ENCODE measurements at regions not wholly inside any gene's neighbourhood (a gene's known extent, or its start where the extent isn't known, plus 50 kb on each side); places are given as distances from the start of the nearest gene placed in this dataset.
"Not testable (repeated sequence)": the region's sequence is repeated elsewhere in the genome, so short reads cannot be mapped to it uniquely, and the experiment has no call there.

GRCh38 chr9:124139001-124139400, 118.7 kb upstream of the NEK6 start:
- in situ Hi-C loops (cut with HindIII; ENCODE audit: low sequenced_read_pairs), result no loop called here
- no peak overlapping the region for H3K4me3 ChIP-seq (ENCODE audit: low read depth, low read length)
- TF ChIP-seq, protein P1, sequence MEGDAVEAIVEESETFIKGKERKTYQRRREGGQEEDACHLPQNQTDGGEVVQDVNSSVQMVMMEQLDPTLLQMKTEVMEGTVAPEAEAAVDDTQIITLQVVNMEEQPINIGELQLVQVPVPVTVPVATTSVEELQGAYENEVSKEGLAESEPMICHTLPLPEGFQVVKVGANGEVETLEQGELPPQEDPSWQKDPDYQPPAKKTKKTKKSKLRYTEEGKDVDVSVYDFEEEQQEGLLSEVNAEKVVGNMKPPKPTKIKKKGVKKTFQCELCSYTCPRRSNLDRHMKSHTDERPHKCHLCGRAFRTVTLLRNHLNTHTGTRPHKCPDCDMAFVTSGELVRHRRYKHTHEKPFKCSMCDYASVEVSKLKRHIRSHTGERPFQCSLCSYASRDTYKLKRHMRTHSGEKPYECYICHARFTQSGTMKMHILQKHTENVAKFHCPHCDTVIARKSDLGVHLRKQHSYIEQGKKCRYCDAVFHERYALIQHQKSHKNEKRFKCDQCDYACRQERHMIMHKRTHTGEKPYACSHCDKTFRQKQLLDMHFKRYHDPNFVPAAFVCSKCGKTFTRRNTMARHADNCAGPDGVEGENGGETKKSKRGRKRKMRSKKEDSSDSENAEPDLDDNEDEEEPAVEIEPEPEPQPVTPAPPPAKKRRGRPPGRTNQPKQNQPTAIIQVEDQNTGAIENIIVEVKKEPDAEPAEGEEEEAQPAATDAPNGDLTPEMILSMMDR (IDR thresholded peaks at IDR 0.05; ENCODE audit: low read depth, low read length, missing control alignments), result no peak
- no peak for DNase-seq (ENCODE audit: low read depth)

DNA sequence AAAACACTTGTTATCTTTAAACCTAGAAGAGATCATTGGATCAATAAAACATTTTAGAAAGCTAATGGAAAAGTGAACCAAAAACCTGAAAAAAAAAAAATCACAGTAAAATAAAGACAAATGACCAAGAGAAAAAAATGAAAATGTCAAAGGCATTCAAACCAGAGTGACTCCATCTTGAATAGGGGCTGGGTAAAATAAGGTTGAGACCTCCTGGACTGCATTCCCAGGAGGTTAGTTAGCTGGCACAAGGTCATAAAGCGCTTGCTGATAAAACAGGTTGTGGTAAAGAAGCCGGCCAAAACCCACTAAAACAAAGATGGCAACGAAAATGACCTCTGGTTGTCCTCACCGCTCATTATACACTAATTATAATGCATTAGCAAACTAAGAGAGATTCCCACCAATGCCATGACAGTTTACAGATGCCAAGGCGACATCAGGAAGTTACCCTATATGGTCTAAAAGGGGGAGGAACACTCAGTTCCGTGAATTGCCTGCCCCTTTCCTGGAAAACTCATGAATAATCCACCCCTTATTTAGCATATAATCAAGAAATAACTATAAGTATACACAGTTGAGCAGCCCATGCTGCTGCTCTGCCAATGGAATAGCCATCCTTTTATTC, 116.7 kb upstream of the NEK6 start:
- no peak overlapping the region for H3K4me3 ChIP-seq (ENCODE audit: low read depth, low read length)
- DNase-seq (ENCODE audit: low read depth), result no peak
- TF ChIP-seq, protein P1 (IDR thresholded peaks at IDR 0.05; ENCODE audit: low read depth, low read length, missing control alignments), result no peak
- in situ Hi-C loops (cut with HindIII; ENCODE audit: low sequenced_read_pairs), result no loop called here

- H3K4me3 ChIP-seq (ENCODE audit: low read depth, low read length); in situ Hi-C loops (cut with HindIII; ENCODE audit: low sequenced_read_pairs): not testable (repeated sequence)
- peak; percentile 26 for DNase-seq (ENCODE audit: low read depth)
Observed at GRCh38 chr9:124144561-124145123, 113.1 kb upstream of the NEK6 start.

DNA sequence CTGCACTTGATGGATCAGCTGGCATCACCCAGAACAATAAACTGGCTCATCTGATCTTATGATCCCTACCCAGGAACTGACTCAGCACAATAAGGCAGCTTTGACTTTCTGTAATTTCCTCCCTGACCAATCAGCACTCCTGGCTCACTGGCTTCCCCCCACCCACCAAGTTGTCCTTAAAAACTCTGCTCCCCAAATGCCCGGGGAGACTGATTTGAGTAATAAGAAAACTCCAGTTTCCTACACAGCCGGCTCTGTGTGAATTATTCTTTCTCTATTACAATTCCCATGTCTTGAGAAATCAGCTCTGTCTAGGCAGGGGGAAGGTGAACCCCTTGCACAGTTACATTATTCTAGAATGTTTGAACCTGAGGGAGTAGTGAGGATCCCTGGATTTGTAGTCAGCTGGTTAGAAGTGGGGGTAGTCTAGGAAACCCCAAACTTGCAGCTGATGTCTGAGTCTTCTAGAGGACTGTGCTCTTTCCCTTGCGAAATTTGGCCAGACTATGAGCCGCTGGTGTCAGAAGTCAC, 111.7 kb upstream of the NEK6 start:
- in situ Hi-C loops (cut with HindIII; ENCODE audit: low sequenced_read_pairs), result no loop called here
- TF ChIP-seq, protein P1 (IDR thresholded peaks at IDR 0.05; ENCODE audit: low read depth, low read length, missing control alignments), result no peak
- H3K4me3 ChIP-seq (ENCODE audit: low read depth, low read length), result no peak overlapping the region
- no peak for DNase-seq (ENCODE audit: low read depth)

DNA sequence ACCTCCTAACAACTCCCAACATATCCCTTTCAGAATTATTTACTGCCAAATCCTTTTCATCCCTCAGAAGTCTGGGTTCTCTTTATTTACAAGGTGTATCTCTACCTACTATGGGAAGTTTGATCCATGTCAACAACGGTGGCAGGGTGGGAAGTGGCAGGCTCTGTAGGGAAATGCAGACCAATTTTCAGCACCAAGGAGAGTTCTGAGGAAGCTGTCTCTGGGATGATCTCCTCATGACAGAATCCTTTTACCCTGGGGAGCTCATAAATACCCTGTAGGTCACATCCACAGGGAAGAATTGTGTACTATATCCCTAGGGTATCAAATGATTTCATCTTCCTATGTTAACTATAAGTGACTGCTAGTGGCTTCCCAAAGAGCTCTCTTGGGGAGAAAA, 107.8 kb upstream of the NEK6 start:
- no peak overlapping the region for H3K4me3 ChIP-seq (ENCODE audit: low read depth, low read length)
- TF ChIP-seq, protein P1 (IDR thresholded peaks at IDR 0.05; ENCODE audit: low read depth, low read length, missing control alignments), result no peak
- in situ Hi-C loops (cut with HindIII; ENCODE audit: low sequenced_read_pairs), result no loop called here
- no peak for DNase-seq (ENCODE audit: low read depth)

DNA sequence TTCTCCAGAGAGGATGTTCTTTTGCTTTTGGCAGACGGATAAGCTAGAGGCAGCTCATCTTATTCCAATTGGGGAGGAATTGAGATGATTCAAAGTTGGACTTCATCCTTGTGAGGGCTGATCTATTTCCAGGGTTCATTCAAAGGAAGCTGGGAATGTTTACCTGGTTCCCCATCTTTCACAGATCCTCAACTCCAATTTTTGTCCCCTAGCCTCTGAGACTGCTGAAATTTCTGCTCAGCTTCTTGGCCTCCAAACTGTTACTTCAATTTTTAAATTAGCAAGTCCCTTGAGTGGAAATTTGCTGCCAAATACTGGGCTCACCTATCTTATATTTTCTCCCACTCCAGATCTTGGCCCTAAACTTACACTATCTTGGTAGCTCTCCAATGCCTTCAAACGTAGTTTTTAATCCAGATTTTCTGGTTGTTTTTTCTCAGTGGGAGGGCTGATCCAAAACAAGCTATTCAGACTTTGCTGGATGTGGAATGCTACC, 93.9 kb upstream of the NEK6 start:
- DNase-seq (ENCODE audit: low read depth), result no peak
- in situ Hi-C loops (cut with HindIII; ENCODE audit: low sequenced_read_pairs), result no loop called here

More for the DNA sequence above, 93.9 kb upstream of the NEK6 start:
- H3K4me3 ChIP-seq (ENCODE audit: low read depth, low read length), result no peak overlapping the region
- TF ChIP-seq, protein P1 (IDR thresholded peaks at IDR 0.05; ENCODE audit: low read depth, low read length, missing control alignments), result no peak

Measured in astrocyte of the cerebellum (primary cell).